Activated naive CD4-positive, alpha-beta T cell treated with anti-CD3 and anti-CD28 coated beads, Interleukin-2, amount 50 U/mL, for 72 hours (primary cell): ENCODE measurements at regions not wholly inside any gene's neighbourhood (a gene's known extent, or its start where the extent isn't known, plus 50 kb on each side); places are given as distances from the start of the nearest gene placed in this dataset.

Experiments used
- ATAC-seq, 2 donors: fragments of 150-1000 bp; cut with Tn5 transposase; 2 replicates each; pipeline ENCODE4 v1.10.0; 2021; ENCODE audit warnings: mild to moderate bottlenecking in 2 of 2, moderate library complexity in 2 of 2
- DNase-seq, 2 donors: peaks; one replicate each; pipeline ENCODE4 v3.0.0; 2021 to 2022; ENCODE audit warnings: low spot score in 2 of 2
- H3K27ac Mint-ChIP-seq, 2 donors: one replicate each; pipeline ENCODE4 v1.8.0; 2022; ENCODE audit warnings: mild to moderate bottlenecking in 2 of 2, mixed read lengths in 2 of 2
- H3K36me3 Mint-ChIP-seq, 2 donors: one replicate each; pipeline ENCODE4 v1.8.0; 2022; ENCODE audit warnings: mixed read lengths in 2 of 2
- H3K9me3 Mint-ChIP-seq, 2 donors: one replicate each; pipeline ENCODE4 v1.8.0; 2022; ENCODE audit warnings: mixed read lengths in 2 of 2

DNA sequence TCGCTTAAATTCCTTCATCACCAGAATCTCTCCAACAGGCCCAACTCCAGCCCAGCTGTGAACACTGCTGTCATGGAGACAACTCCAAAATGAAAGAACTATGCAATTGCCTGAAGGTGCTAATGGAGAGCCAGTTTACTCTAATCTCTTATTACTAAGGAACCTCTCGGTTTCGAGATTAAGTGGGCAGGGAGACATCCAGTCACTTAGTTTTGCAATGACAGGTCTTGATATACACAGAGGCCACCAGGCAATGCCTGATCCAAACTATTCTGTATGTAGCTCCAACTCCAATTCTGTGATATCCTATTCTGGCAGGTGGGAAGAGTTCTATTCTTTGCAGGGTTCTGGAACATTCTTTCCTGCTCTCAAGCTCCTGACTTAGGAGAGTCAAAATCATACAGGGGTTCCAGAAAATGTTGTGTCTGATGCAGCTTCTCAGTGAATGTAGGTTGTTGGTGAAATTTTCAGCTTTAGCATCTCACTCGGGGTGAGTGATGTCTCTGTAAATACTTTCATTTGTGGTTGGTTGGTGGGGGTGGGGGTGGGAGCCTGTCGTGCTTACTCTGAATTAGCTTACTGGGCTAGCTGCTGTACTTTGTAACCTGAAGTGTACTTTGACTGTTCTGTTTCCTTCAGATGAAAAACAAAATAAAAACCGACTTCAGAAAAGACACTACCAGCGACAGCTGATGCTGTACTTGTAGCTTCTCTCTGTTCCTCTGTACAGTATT, 170.9 kb downstream of the PALM2AKAP2 start:
- Mint-ChIP-seq H3K36me3 (peaks cover 0 to 12% of the 10 kb centered on the region in 2 donors), H3K27ac (peak overlapping the region; percentile 62 to 93), H3K9me3 (peaks cover 4 to 9% of the 10 kb centered on the region in 2 donors)
- ATAC-seq (peak; percentile 80 to 96), DNase-seq (no peak)

DNA sequence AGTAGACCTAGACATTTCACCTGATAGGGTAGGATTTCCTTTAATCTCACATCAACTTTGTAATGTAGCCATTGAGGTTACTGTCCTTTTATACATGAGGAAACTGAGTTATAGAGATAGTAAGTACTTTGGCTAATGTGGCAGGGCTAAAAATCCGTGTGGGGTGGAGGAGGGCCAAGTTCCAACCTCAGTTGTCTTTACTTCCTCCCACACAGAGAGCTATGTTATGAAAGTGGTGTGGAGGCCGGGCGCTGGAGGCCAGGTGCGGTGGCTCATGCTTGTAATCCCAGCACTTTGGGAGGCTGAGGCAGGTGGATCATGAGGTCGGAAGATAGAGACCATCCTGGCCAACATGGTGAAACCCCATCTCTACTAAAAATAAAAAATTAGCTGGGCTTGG, 173.3 kb downstream of the PALM2AKAP2 start:
- Mint-ChIP-seq H3K27ac (no peak overlapping the region), H3K36me3 (peaks cover 0 to 12% of the 10 kb centered on the region in 2 donors), H3K9me3 (peaks cover 4 to 9% of the 10 kb centered on the region in 2 donors)
- ATAC-seq: no peak
- DNase-seq: no peak

DNA sequence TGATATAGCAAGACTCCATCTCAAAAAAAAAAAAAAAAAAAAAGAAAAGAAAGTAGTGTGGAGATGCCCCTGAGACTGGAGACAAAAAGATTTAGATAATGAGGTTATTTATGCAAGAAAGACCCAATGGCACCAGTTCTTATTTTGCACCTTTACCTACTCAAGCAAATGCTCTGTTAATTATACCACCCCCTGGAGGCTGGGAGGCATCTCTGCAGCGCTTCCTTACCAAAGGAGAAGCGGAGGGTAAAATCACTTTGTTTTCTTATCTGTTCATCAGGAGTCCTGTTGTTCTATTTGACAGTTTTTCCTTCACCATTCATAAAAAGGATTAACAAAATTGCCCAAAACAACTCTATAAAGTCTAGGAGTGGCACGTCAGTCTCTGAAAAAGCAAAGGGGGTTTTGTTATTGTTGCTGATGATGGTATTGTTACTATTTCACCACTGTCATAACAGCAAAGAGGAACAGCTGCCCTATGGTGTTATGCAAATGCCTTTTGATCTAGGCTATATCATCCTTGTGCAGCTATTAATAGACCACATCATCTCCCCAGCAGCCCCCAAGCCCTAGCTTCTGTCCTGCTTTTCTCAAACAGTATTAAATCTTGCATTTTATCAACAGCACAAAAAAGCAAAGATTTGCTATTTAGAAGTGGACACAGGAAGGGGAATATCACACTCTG, 174.0 kb downstream of the PALM2AKAP2 start:
- peaks cover 4 to 9% of the 10 kb centered on the region in 2 donors for H3K9me3 Mint-ChIP-seq

DNA sequence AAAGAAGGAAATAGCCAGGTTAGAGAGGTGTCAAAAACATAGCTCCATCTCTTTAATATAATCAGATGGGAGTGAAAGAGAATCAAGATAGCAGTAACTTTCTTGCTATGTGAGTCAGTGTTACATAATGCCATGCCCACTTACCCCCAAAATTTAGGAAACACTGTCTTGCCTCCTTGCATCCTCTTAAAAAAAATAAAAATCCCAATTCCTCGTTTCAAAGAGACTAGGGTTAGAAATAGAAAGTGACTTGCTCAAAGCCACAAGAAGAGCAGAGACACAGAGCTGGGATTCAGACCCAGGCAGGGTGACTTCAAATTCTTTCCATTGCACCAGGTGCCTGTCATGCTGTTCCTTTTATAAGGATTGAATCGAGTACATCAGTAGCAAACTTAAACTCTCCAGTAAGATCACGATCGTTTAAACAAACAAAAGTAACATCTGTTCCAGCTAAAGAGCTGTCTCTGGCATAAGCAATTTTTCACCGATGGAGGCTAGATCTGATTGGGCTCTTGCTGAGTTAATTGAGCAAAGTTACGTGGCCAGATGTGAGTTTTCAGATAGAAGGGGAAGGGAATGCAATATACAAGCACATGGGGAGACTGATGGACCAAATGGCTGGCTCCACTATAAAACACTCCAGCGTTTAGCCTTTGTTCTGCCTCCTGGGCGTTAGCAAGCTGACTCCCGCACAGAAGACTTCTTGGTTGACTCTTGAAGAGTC, 176.9 kb downstream of the PALM2AKAP2 start:
- peaks cover 4 to 5% of the 10 kb centered on the region in 2 donors for H3K9me3 Mint-ChIP-seq
- DNase-seq (no peak), ATAC-seq (peak in 1 of 2 donors; percentile 41)
- no peak overlapping the region for H3K27ac Mint-ChIP-seq
- H3K36me3 Mint-ChIP-seq: peaks cover 0 to 6% of the 10 kb centered on the region in 2 donors

More for the DNA sequence above, 174.0 kb downstream of the PALM2AKAP2 start:
- ATAC-seq (no peak), DNase-seq (no peak)
- Mint-ChIP-seq H3K36me3 (peaks cover 0 to 12% of the 10 kb centered on the region in 2 donors), H3K27ac (no peak overlapping the region)

DNA sequence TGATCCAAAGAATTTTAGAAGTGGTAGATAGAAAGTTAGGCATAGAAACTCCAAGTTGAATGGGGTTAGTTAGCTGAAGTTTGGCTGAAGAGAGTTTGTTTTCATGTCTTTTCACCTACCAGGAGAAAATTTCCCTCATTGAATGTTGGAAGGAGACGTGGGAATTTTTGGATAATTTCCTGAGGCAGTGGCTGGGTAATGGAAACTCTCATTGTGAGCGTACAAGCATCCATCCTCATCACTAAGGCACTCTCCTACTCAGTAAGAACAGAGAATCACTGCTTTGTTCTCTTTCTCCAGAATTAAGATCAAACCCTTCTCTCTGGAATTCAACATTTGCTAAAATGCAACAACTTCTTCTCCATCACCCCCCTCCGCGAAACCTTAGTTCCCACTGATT, 179.7 kb downstream of the PALM2AKAP2 start:
- ATAC-seq: no peak
- Mint-ChIP-seq H3K27ac (no peak overlapping the region), H3K36me3 (peaks cover 0 to 5% of the 10 kb centered on the region in 2 donors), H3K9me3 (no peaks in the 10 kb centered on the region)
- no peak for DNase-seq

DNA sequence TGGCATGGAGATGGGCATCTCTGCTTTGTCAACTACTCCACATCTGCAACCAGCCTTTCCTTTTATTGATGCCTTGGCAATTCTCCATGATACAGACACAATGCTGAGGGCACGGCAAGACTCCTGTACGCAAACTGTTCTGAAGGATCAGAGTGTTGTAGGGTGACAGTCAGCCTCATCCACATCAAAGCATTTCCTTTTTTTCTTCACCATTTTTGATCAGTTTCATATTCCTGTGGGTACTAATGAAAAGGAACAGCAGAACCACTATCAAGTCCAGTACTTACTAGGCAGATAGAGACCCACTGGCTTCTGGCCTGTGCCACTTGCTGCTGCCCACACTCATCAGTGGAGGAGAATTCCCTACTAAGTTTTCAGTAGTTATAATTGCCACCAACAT, 181.6 kb downstream of the PALM2AKAP2 start:
- no peak for ATAC-seq
- DNase-seq: no peak
- H3K9me3 Mint-ChIP-seq: peaks cover 0 to 12% of the 10 kb centered on the region in 2 donors
- peaks cover 11 to 21% of the 10 kb centered on the region in 2 donors for H3K36me3 Mint-ChIP-seq
- H3K27ac Mint-ChIP-seq: no peak overlapping the region

DNA sequence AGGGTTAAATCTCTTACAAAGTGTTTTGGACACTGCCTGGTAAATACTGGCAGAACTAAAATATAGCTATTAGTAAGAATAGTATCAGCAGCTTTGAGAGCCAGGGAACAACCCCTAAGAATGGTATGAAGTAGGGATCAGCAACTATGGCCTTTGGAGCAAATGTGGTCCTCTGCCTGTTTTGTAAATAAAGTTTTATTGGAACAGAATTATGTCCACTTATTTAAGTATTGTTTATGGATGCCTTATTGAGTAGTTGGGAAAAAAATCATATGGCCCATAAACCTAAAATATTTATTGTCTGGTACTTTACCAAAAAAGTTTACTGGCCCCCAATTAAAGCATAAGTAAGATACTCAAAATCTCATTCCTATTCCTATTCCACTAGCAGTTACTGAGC, 182.2 kb downstream of the PALM2AKAP2 start:
- peaks cover 11 to 27% of the 10 kb centered on the region in 2 donors for H3K36me3 Mint-ChIP-seq
- H3K9me3 Mint-ChIP-seq: peaks cover 0 to 12% of the 10 kb centered on the region in 2 donors
- ATAC-seq (no peak), DNase-seq (no peak)
- no peak overlapping the region for H3K27ac Mint-ChIP-seq

DNA sequence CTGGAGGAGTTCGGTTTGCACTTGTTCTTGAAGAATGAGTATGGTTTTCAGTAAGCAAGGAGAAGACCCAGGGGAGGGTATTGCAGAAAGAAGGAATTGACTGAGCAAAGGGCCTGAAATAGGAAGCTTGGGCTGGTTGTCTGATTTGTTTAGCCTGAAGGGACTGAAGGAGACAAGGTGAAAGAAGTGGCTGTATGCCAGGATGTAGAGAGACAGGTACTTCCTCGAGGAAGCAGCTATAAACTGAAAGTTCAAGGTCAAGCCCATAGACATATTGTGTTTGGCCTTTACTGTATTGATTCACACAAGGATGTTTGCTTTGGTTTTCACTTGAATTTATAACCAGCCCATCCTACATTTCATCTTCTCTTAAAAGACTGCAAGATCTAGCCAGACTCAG, 183.1 kb downstream of the PALM2AKAP2 start:
- H3K36me3 Mint-ChIP-seq: peaks cover 11 to 36% of the 10 kb centered on the region in 2 donors
- H3K27ac Mint-ChIP-seq: no peak overlapping the region
- no peak for DNase-seq
- no peak for ATAC-seq
- peaks cover 0 to 12% of the 10 kb centered on the region in 2 donors for H3K9me3 Mint-ChIP-seq

DNA sequence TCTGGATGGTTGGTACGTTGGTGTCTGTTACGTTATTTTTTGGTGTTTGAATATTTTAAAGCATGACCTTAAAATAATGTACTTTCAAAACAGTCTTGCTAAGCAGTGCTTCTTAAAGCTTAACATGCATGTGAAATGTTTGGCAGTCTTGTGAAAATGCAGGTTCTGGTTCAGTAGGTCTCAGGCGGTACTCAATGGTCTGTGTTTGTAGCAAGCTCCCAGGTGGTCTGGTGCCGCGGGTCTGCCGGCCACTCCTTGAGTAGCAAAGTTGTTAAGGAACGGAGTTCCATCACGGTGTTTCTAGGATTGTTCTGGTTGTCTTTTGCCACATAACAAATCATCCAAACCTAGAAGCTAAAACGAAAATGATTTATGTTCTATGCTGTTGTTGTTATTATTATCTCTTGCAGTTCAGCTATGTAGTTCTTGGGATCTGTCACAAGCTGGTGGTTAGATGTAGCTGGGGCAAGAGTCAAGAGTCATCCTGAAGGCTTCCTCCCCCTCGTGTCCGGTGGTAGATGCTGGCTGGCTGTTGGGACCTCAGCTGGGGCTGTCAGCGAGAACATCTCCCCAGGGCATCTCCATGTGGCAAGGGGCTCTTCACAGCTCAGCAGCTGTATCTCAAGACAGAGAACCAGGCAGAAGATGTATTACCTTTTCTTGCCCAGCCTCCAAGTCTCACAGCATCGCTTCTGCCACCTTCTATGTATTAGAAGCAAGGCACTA, 186.8 kb downstream of the PALM2AKAP2 start:
- H3K27ac Mint-ChIP-seq: peak overlapping the region in 1 of 2 donors; percentile 88
- DNase-seq (no peak), ATAC-seq (no peak)

DNA sequence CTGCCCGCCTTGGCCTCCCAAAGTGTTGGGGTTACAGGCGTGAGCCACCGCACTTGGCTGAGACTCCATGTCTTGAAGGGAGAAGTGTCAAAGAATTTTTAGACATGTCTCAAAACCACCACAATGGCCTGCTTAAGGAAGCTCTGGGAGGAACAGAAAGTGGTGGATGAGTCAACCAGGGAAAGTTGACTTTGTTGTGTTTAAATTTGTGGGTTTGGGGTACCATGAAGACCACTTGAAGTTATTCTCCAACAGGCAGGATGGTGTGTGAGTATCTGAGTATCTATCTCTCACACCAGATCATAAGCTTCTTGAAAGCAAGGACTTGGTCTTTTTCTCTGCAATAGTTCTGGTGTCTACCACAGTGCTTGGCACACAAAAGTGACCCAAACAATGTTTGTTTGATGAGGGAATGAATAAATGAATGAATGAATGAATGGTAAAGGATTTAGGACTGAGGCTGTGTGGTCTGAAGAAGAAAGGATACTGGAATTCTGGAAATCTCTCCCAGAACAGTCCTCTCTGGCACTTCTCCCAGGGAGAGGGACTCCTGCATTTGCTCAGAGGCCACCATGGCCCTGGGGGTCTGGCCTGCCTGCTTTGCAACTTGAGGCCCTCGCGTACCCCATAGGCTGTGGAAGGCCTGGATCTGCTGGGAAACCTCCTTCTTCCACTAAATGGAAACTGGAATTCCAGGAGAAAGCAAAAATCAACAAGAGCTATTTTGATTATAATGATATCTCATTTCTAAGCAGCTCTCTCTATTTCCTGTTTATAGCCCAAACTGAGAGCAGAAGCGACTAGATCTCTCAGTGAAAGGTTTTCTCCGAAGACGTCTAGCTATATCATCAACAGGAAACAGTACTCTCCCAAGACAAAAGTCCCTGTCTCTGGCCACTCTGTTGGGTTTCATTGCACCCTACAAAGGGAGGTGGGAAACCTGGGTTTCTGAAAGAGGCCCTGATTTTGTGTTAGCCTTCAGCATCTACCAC, 187.9 kb downstream of the PALM2AKAP2 start:
- DNase-seq (peak in 1 of 2 donors; percentile 41), ATAC-seq (peak; percentile 57 to 79)
- H3K27ac Mint-ChIP-seq: peak overlapping the region; percentile 88 to 98
- H3K36me3 Mint-ChIP-seq: peaks cover 11 to 39% of the 10 kb centered on the region in 2 donors
- H3K9me3 Mint-ChIP-seq: peaks cover 0 to 16% of the 10 kb centered on the region in 2 donors

More for the DNA sequence above, 186.8 kb downstream of the PALM2AKAP2 start:
- peaks cover 0 to 13% of the 10 kb centered on the region in 2 donors for H3K9me3 Mint-ChIP-seq
- H3K36me3 Mint-ChIP-seq: peaks cover 11 to 40% of the 10 kb centered on the region in 2 donors

DNA sequence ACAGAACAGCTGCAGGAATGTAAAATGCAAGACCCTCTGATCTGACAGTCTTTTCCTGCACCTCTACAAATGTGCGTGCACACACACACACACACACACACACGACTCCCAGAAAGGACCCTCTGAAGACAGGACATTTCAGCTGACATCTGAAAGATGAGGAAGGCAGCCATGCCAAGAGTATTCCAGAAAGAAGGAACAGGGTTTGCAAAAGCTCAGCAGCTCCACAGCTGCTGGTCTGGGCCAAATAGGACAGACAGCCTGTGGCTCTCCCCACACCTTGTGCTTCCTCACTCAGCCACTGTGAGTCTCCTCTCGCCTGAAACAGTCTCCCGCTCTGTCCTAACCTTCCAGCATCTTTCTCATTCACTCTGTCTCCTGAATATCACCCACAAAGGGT, 189.0 kb downstream of the PALM2AKAP2 start:
- Mint-ChIP-seq H3K9me3 (peaks cover 0 to 16% of the 10 kb centered on the region in 2 donors), H3K27ac (peak overlapping the region; percentile 8 to 44), H3K36me3 (peaks cover 11 to 37% of the 10 kb centered on the region in 2 donors)
- ATAC-seq (no peak), DNase-seq (no peak)

DNA sequence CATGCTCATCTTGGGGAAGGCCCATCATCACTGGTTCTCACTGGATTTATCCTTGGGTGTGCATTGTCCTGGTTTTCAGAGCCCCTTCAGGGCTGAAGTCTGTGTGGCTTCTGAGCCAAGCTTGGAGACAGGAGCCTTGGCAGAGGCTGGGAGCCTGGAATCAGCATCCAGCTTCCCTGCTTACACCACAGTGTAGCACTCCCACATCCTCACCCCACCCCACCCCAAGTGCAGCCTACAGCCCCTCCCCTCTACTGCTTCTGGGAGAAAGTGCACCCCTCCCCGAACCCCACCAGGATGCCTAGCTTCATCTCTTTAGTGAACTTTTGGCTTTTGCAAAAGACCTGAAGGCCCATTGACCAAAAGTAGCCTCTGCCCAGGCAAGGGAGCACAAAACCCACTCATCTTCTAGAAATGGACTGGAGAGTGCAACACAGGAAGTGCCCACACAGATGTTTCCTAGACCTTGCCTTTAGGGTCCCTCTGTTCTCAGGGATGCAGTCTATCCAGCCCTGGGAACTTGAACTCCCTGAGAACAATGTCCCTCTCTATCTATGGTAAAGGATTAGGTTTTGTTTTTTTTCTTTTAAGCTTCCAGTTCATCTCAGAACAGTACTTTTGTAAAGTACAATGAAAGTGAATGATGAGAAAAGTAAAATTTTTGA, 189.7 kb downstream of the PALM2AKAP2 start:
- Mint-ChIP-seq H3K27ac (peak overlapping the region in 1 of 2 donors; percentile 8), H3K9me3 (peaks cover 0 to 16% of the 10 kb centered on the region in 2 donors), H3K36me3 (peaks cover 11 to 37% of the 10 kb centered on the region in 2 donors)
- ATAC-seq (no peak), DNase-seq (no peak)

DNA sequence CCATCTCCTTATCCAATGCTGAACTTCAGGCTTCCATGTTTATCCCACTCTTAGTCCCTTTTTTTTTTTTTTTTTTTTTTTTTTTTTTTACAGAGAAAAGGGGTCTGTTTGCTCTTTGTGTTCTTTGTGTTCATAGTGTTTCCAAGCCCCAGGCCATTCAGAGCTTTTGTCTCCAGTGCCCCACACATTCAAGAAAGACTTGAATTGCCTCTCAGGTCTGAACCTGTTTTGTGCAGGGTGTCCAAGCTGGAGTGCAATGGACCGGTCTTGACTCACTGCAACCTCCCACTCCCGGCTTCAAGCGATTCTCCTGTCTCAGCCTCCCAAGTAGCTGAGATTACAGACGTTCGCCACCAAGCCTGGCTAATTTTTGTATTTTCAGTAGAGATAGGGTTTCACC, 191.2 kb downstream of the PALM2AKAP2 start:
- ATAC-seq: no peak

DNA sequence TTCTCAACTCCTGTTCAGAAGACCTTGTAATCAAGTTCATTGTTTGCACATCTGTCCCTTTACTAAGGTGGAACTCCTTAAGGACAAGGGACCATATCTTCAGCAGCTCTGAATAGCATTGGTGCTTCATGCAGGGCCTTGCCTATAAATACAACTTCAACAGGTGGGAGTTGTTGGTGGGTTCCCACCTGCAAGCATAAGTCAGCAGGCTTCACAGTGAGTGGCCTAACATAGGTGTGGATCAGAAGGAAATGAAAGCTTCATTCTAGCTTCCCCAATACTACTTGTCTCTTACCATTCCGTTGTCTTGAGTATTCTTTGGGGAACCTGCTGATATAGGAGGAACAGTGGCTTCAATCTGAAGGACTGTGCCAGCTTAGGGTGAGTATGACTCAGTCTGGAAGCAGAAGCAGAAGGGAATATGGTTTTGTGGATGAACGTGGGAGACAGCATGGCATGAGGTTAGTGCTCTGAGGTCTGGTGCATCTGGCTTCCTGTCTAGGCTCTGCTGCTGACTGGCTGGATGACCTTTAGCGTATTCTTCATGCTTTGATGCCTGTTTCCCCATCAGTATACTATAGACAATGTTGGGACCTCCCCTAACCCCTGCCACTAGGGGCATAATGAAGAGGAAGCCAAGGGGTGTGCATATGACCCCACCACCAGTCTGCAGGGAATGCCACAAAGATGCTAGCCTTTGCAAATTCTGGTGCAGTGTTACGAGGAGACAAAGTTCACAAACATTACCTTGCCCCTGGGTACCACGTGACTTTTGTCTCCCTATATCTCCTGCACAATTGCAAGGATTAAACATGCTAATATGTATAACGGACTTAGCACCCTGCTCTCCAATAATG, 192.3 kb downstream of the PALM2AKAP2 start:
- H3K36me3 Mint-ChIP-seq: peaks cover 0 to 28% of the 10 kb centered on the region in 2 donors
- DNase-seq (no peak), ATAC-seq (peak in 1 of 2 donors; percentile 55)
- H3K27ac Mint-ChIP-seq: no peak overlapping the region
- H3K9me3 Mint-ChIP-seq: peaks cover 0 to 10% of the 10 kb centered on the region in 2 donors

More for the DNA sequence above, 191.2 kb downstream of the PALM2AKAP2 start:
- peaks cover 0 to 38% of the 10 kb centered on the region in 2 donors for H3K36me3 Mint-ChIP-seq
- H3K9me3 Mint-ChIP-seq: peaks cover 0 to 10% of the 10 kb centered on the region in 2 donors
- no peak overlapping the region for H3K27ac Mint-ChIP-seq
- no peak for DNase-seq
